Activated T-cell treated with anti-CD3 and anti-CD28 coated beads, Interleukin-2, amount 50 U/mL, for 4 hours (primary cell): ENCODE measurements at regions not wholly inside any gene's neighbourhood (a gene's known extent, or its start where the extent isn't known, plus 50 kb on each side); places are given as distances from the start of the nearest gene placed in this dataset.
"Not testable (repeated sequence)": the region's sequence is repeated elsewhere in the genome, so short reads cannot be mapped to it uniquely, and the experiment has no call there.

ENCODE experiments used
- ATAC-seq, 2 donors: fragments of 200-7000 bp; cut with Tn5 transposase; one replicate each; pipeline ENCODE4 v1.10.0; 2021
- DNase-seq: peaks from one replicate; pipeline ENCODE4 v3.0.0-alpha.2; 2020
- H3K27me3 Mint-ChIP-seq: one replicate; pipeline ENCODE4 v1.8.0; 2021; ENCODE audit warnings: low read depth, mixed read lengths
- H3K36me3 Mint-ChIP-seq: one replicate; pipeline ENCODE4 v1.8.0; 2022; ENCODE audit warnings: mixed read lengths; ENCODE audit not compliant: insufficient read depth
- H3K4me1 Mint-ChIP-seq: one replicate; pipeline ENCODE4 v1.8.0; 2021; ENCODE audit warnings: low read depth, mixed read lengths
- H3K4me3 Mint-ChIP-seq: one replicate; pipeline ENCODE4 v1.8.0; 2021; ENCODE audit warnings: mild to moderate bottlenecking, moderate library complexity, mixed read lengths
- H3K9me3 Mint-ChIP-seq: one replicate; pipeline ENCODE4 v1.8.0; 2021; ENCODE audit warnings: mixed read lengths

- ATAC-seq = no peak
- H3K27me3 Mint-ChIP-seq = no peaks in the 10 kb centered on the region
- no peaks in the 10 kb centered on the region for H3K36me3 Mint-ChIP-seq
Measured at GRCh38 chr4:181890031-181890430, 353.2 kb upstream of the TENM3 start.

DNA sequence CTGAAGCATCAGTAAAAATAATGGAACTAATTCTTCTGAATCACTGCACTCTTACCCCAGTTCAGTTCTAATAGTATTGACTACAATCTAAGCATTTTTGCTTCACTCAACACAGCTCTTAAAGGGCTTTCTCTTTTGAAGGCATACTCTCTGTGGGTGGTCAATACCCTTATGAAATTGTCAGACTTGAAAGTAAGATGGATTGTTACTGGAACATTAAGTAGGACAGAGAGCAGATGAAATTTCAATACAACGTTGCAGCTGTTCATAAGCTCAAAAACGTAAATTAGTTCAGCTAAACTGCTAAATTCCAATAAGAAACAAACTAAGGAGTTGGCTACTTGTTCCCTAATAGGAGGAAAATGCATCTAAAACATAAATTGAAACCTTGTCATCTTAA, 352.3 kb upstream of the TENM3 start:
- Mint-ChIP-seq H3K27me3 (no peaks in the 10 kb centered on the region), H3K36me3 (no peaks in the 10 kb centered on the region), H3K9me3 (peaks cover 8% of the 10 kb centered on the region), H3K4me1 (no peaks in the 10 kb centered on the region), H3K4me3 (no peak overlapping the region)
- DNase-seq = no peak
- no peak for ATAC-seq

More at GRCh38 chr4:181890031-181890430, 353.2 kb upstream of the TENM3 start:
- DNase-seq = no peak
- Mint-ChIP-seq H3K4me1 (no peaks in the 10 kb centered on the region), H3K4me3 (no peak overlapping the region), H3K9me3 (peaks cover 8% of the 10 kb centered on the region)

DNA sequence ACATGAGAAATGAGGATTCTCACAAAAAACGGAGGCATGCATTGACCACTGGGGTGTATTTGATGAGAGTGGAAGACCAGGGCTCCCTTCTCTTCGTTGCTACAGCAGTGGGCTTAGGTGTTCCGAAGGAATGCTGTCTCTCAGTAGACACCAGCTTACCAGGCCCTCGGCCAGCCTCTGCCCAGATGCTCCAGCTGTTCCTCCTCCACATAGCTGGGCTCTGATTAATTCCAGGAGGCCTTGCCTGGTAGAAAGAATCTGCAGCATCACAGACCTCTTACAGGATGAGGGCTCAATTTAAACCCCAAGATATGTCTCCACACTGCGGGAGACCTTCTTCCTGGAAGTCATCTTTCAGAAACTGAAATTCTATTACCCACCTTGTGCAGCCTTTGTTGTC, 346.6 kb upstream of the TENM3 start:
- Mint-ChIP-seq H3K36me3 (no peaks in the 10 kb centered on the region), H3K9me3 (peaks cover 10% of the 10 kb centered on the region), H3K4me1 (no peaks in the 10 kb centered on the region), H3K27me3 (no peaks in the 10 kb centered on the region), H3K4me3 (no peak overlapping the region)
- DNase-seq (no peak), ATAC-seq (no peak)

DNA sequence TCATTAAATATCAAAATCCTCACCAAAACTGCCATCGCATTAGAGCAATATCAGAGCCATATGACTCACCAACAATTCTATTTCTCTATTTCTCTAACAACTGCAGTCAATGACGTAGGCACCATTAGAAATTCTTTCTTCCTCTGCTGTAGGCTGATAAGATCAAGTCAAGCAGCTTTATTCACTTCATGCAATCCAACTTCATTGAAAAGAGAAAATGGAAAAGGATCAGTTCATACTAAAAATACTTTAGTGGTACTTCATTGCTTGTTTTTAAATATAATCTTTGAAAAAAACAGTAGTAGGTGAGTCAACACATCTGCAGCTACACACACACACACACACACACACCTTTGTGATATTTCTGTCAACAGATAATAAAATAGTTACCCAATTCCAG, 345.3 kb upstream of the TENM3 start:
- Mint-ChIP-seq H3K36me3 (no peaks in the 10 kb centered on the region), H3K27me3 (no peaks in the 10 kb centered on the region), H3K4me1 (no peaks in the 10 kb centered on the region), H3K4me3 (no peak overlapping the region), H3K9me3 (peaks cover 14% of the 10 kb centered on the region)
- DNase-seq (no peak), ATAC-seq (no peak)

DNA sequence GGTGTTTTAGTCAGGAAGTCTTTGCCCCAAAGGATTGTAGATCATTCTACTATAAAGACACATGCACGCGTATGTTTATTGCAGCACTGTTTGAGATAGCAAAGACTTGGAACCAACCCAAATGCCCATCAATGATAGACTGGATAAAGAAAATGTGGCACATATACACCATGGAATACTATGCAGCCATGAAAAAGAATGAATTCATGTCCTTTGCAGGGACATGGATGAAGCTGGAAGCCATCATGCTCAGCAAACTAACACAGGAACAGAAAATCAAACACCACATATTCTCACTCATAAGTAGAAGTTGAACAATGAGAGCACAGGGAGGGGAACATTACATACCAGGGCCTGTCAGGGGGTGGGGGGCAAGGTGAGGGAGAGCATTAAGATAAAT, 340.8 kb upstream of the TENM3 start:
- H3K4me3 Mint-ChIP-seq, H3K27me3 Mint-ChIP-seq, H3K4me1 Mint-ChIP-seq, H3K36me3 Mint-ChIP-seq, ATAC-seq, DNase-seq: not testable (repeated sequence)
- peaks cover 25% of the 10 kb centered on the region for H3K9me3 Mint-ChIP-seq

- Mint-ChIP-seq H3K36me3 (no peaks in the 10 kb centered on the region), H3K4me3 (no peak overlapping the region), H3K9me3 (peaks cover 23% of the 10 kb centered on the region), H3K27me3 (no peaks in the 10 kb centered on the region), H3K4me1 (no peaks in the 10 kb centered on the region)
- no peak for DNase-seq
- no peak for ATAC-seq
Measured at GRCh38 chr4:181905708-181906107, 337.5 kb upstream of the TENM3 start.

GRCh38 chr4:181908168-181908567, 335.0 kb upstream of the TENM3 start:
- H3K27me3 Mint-ChIP-seq = no peaks in the 10 kb centered on the region
- no peaks in the 10 kb centered on the region for H3K36me3 Mint-ChIP-seq
- no peaks in the 10 kb centered on the region for H3K4me1 Mint-ChIP-seq
- no peak overlapping the region for H3K4me3 Mint-ChIP-seq
- peaks cover 26% of the 10 kb centered on the region for H3K9me3 Mint-ChIP-seq
- DNase-seq = no peak
- ATAC-seq = no peak

DNA sequence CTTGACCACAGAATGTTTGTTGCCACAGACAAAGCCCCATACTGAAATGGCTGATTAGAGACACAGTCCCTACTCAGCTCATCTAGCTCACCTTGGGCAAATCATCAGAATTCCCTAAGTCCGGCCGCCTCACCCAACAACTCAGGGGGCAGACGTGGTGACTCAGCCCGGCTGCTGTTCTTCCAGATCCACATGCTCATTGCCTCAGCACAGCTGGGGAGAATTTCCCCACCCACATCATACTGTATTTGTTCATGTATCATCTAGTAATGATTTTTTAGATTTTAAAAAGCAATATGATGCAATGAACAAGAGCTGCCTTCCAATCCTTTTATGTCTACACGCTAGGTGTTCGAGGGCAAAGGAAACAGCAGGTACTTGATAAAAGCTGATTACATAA, 333.8 kb upstream of the TENM3 start:
- Mint-ChIP-seq H3K9me3 (peaks cover 24% of the 10 kb centered on the region), H3K27me3 (no peaks in the 10 kb centered on the region), H3K4me3 (no peak overlapping the region), H3K36me3 (no peaks in the 10 kb centered on the region), H3K4me1 (no peaks in the 10 kb centered on the region)
- no peak for DNase-seq
- no peak for ATAC-seq

- Mint-ChIP-seq H3K4me3 (no peak overlapping the region), H3K36me3 (no peaks in the 10 kb centered on the region), H3K27me3 (no peaks in the 10 kb centered on the region), H3K9me3 (peaks cover 23% of the 10 kb centered on the region), H3K4me1 (no peaks in the 10 kb centered on the region)
- DNase-seq = no peak
- ATAC-seq = no peak
Measured at GRCh38 chr4:181911420-181911819, 331.8 kb upstream of the TENM3 start.

- Mint-ChIP-seq H3K4me3 (no peak overlapping the region), H3K36me3 (no peaks in the 10 kb centered on the region), H3K9me3 (peaks cover 12% of the 10 kb centered on the region), H3K27me3 (no peaks in the 10 kb centered on the region), H3K4me1 (no peaks in the 10 kb centered on the region)
- no peak for DNase-seq
- ATAC-seq = no peak
Measured at GRCh38 chr4:181933471-181933870, 309.7 kb upstream of the TENM3 start.

DNA sequence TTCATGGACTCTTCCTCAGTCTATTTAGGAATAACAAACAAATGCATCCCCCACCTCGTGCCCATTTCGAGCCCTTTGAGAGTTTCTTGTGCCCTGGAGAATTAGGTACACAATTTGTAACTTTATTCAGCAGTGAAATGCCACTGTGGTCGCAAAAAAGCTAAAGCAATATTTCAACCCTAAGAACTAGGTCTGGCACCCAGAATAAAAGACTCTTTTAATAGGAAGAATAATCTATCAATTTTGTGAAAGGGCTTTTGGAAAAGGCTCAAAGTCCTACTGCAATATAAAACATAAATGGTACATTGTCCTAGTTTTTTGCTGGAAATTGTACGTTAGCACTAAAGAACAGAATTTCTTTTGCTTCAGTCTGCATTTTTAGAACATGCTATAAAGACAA, 304.6 kb upstream of the TENM3 start:
- Mint-ChIP-seq H3K36me3 (no peaks in the 10 kb centered on the region), H3K4me1 (no peaks in the 10 kb centered on the region), H3K27me3 (no peaks in the 10 kb centered on the region), H3K4me3 (no peak overlapping the region), H3K9me3 (no peaks in the 10 kb centered on the region)
- ATAC-seq = no peak
- DNase-seq = no peak

DNA sequence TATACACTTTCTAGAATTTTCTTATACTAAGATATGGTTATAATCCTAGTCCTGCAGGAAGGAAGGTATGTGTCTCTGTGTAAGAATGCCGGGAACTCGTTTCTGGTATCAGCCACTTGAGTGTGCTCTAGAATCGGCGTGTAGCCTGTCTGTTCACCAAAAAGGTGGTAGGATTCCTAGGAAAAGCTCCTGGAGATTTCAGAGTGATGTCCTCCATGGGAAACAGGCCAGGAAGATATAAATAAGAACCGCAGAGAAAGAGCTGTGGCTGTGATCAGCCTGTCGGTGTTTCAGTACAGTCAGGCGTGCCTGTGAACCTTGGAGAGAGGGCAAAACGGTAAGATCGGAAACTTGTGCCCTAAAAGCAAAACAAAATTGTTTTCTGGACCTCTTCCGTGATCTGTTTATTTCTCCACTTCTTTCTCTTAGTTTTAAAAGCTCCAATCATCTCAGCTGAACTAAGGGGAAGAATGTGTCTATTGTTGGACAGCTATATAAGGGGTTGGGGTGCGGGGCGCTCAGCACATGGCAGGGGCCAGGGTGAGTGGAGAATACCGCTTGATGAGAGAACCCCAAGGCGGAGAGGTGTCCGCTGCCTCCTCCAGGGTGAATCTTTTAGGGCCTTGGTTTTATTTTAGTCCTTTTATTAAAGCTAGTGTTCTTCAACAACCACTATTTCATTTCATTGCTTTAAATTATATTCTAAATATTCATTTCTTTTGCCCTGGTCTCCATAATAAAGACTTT, 303.8 kb upstream of the TENM3 start:
- no peak for DNase-seq
- no peak overlapping the region for H3K4me3 Mint-ChIP-seq
- H3K36me3 Mint-ChIP-seq = no peaks in the 10 kb centered on the region
- no peak for ATAC-seq
- H3K9me3 Mint-ChIP-seq = no peaks in the 10 kb centered on the region
- H3K27me3 Mint-ChIP-seq = no peaks in the 10 kb centered on the region
- H3K4me1 Mint-ChIP-seq = no peaks in the 10 kb centered on the region

GRCh38 chr4:181944527-181944926, 298.7 kb upstream of the TENM3 start:
- Mint-ChIP-seq H3K9me3 (no peaks in the 10 kb centered on the region), H3K4me3 (no peak overlapping the region), H3K27me3 (no peaks in the 10 kb centered on the region), H3K36me3 (no peaks in the 10 kb centered on the region), H3K4me1 (no peaks in the 10 kb centered on the region)
- no peak for ATAC-seq
- no peak for DNase-seq

GRCh38 chr4:181946902-181947301, 296.3 kb upstream of the TENM3 start:
- DNase-seq (no peak), ATAC-seq (no peak)
- H3K4me1 Mint-ChIP-seq = no peaks in the 10 kb centered on the region
- no peaks in the 10 kb centered on the region for H3K9me3 Mint-ChIP-seq
- H3K27me3 Mint-ChIP-seq = no peaks in the 10 kb centered on the region
- no peak overlapping the region for H3K4me3 Mint-ChIP-seq
- H3K36me3 Mint-ChIP-seq = no peaks in the 10 kb centered on the region

DNA sequence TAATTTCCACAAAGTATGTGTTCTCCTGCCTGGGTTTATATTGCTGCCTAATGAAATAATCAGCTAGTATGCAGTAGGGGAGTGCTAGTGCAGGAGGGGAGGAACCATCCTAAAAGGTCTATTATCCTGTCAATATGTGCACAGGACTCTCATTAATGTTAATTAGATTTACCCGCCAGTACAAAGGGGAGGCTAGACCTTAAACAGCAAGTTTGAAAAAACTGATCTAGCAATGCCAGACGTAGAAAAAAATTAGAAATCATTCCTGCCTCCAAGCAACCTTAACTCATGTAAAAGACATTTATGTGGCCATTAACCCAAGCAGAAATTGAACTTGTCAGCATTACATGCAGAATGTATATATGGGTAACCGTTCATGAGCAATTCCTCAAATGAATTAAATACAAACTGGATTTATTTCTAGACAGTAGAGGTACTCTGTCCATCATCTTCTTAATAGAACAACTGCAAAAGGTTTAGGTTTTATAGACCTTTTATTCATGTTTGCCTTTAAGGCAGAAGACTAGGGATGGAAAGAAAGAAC, 294.3 kb upstream of the TENM3 start:
- Mint-ChIP-seq H3K27me3 (no peaks in the 10 kb centered on the region), H3K4me3 (no peak overlapping the region), H3K4me1 (no peaks in the 10 kb centered on the region), H3K9me3 (no peaks in the 10 kb centered on the region), H3K36me3 (no peaks in the 10 kb centered on the region)
- no peak for DNase-seq
- ATAC-seq = no peak
